ENCODE measurements at regions not wholly inside any gene's neighbourhood (a gene's known extent, or its start where the extent isn't known, plus 50 kb on each side); places are given as distances from the start of the nearest gene placed in this dataset.

GRCh38 chr10:62959553-62959952 is 143.4 kb upstream of the EGR2 start:
- Histone ChIP-seq H4K20me1 (ENCODE audit: insufficient read depth, low read length) (no peaks in the 10 kb centered on the region), H3K36me3 (ENCODE audit: insufficient read depth, low read length) (no peaks in the 10 kb centered on the region), H3K27ac (ENCODE audit: low read depth, low read length) (no peak overlapping the region), H3K4me2 (ENCODE audit: low read length) (peak overlapping the region; percentile 26), H3K4me1 (ENCODE audit: insufficient read depth, low read length) (peaks cover 6% of the 10 kb centered on the region), H2AFZ (ENCODE audit: low read depth, low read length) (no peak overlapping the region), H3K27me3 (ENCODE audit: insufficient read depth, low read length) (no peaks in the 10 kb centered on the region), H3K79me2 (ENCODE audit: insufficient read depth, low read length) (no peaks in the 10 kb centered on the region), H3K9ac (ENCODE audit: low read length) (no peak overlapping the region), H3K4me3 (ENCODE audit: insufficient read depth, low read depth, low read length) (no peak overlapping the region), H3K9me3 (ENCODE audit: insufficient read depth, low read depth, low read length) (no peaks in the 10 kb centered on the region)
- FAIRE-seq (no peak), DNase-seq (ENCODE audit: low read depth) (peak; percentile 80)
- Mint-ChIP-seq H3K27me3 (ENCODE audit: low read depth, unreplicated experiment) (no peaks in the 10 kb centered on the region), H3K9me3 (ENCODE audit: unreplicated experiment) (no peaks in the 10 kb centered on the region), H3K36me3 (ENCODE audit: low read depth, unreplicated experiment) (no peaks in the 10 kb centered on the region), H3K4me3 (ENCODE audit: unreplicated experiment) (no peak overlapping the region), H3K4me1 (ENCODE audit: low read depth, unreplicated experiment) (peaks cover 24% of the 10 kb centered on the region), H3K27ac (ENCODE audit: unreplicated experiment) (no peak overlapping the region)
- TF ChIP-seq EZH2 (IDR thresholded peaks at IDR 0.05; ENCODE audit: insufficient read depth, low read length) (no peak), CTCF (IDR thresholded peaks at IDR 0.05; ENCODE audit: insufficient read depth, low read depth, low read length) (no peak)

GRCh38 chr10:62958980-62959379 is 142.8 kb upstream of the EGR2 start:
- TF ChIP-seq EZH2 (IDR thresholded peaks at IDR 0.05; ENCODE audit: insufficient read depth, low read length) (no peak), CTCF (IDR thresholded peaks at IDR 0.05; ENCODE audit: insufficient read depth, low read depth, low read length) (no peak)
- H3K79me2 ChIP-seq (ENCODE audit: insufficient read depth, low read length): no peaks in the 10 kb centered on the region
- DNase-seq (ENCODE audit: low read depth) (no peak), FAIRE-seq (no peak)
- H3K9me3 ChIP-seq (ENCODE audit: insufficient read depth, low read depth, low read length): no peaks in the 10 kb centered on the region
- Mint-ChIP-seq H3K4me3 (ENCODE audit: unreplicated experiment) (no peak overlapping the region), H3K36me3 (ENCODE audit: low read depth, unreplicated experiment) (no peaks in the 10 kb centered on the region), H3K9me3 (ENCODE audit: unreplicated experiment) (no peaks in the 10 kb centered on the region), H3K4me1 (ENCODE audit: low read depth, unreplicated experiment) (peaks cover 24% of the 10 kb centered on the region), H3K27me3 (ENCODE audit: low read depth, unreplicated experiment) (no peaks in the 10 kb centered on the region), H3K27ac (ENCODE audit: unreplicated experiment) (no peak overlapping the region)
- H3K27me3 ChIP-seq (ENCODE audit: insufficient read depth, low read length): no peaks in the 10 kb centered on the region
- peaks cover 6% of the 10 kb centered on the region for H3K4me1 ChIP-seq (ENCODE audit: insufficient read depth, low read length)
- H3K36me3 ChIP-seq (ENCODE audit: insufficient read depth, low read length): no peaks in the 10 kb centered on the region
- peak overlapping the region; percentile 26 for H3K4me2 ChIP-seq (ENCODE audit: low read length)
- H3K9ac ChIP-seq (ENCODE audit: low read length): no peak overlapping the region
- no peak overlapping the region for H3K4me3 ChIP-seq (ENCODE audit: insufficient read depth, low read depth, low read length)
- H3K27ac ChIP-seq (ENCODE audit: low read depth, low read length): no peak overlapping the region
- H4K20me1 ChIP-seq (ENCODE audit: insufficient read depth, low read length): no peaks in the 10 kb centered on the region
- no peak overlapping the region for H2AFZ ChIP-seq (ENCODE audit: low read depth, low read length)

- peaks cover 2% of the 10 kb centered on the region for H3K27me3 Mint-ChIP-seq (ENCODE audit: low read depth, unreplicated experiment)
- H3K4me3 Mint-ChIP-seq (ENCODE audit: unreplicated experiment): no peak overlapping the region
- DNase-seq (ENCODE audit: low read depth) (no peak), FAIRE-seq (no peak)
- Histone ChIP-seq H3K27ac (ENCODE audit: low read depth, low read length) (no peak overlapping the region), H3K4me3 (ENCODE audit: insufficient read depth, low read depth, low read length) (no peak overlapping the region), H3K4me1 (ENCODE audit: insufficient read depth, low read length) (no peaks in the 10 kb centered on the region), H3K27me3 (ENCODE audit: insufficient read depth, low read length) (peaks cover 3% of the 10 kb centered on the region), H2AFZ (ENCODE audit: low read depth, low read length) (no peak overlapping the region), H3K79me2 (ENCODE audit: insufficient read depth, low read length) (no peaks in the 10 kb centered on the region), H4K20me1 (ENCODE audit: insufficient read depth, low read length) (no peaks in the 10 kb centered on the region), H3K4me2 (ENCODE audit: low read length) (no peak overlapping the region), H3K36me3 (ENCODE audit: insufficient read depth, low read length) (no peaks in the 10 kb centered on the region), H3K9me3 (ENCODE audit: insufficient read depth, low read depth, low read length) (no peaks in the 10 kb centered on the region), H3K9ac (ENCODE audit: low read length) (no peak overlapping the region)
- no peak overlapping the region for H3K27ac Mint-ChIP-seq (ENCODE audit: unreplicated experiment)
- no peak for TF ChIP-seq CTCF (IDR thresholded peaks at IDR 0.05; ENCODE audit: insufficient read depth, low read depth, low read length)
- no peak for TF ChIP-seq EZH2 (IDR thresholded peaks at IDR 0.05; ENCODE audit: insufficient read depth, low read length)
- H3K36me3 Mint-ChIP-seq (ENCODE audit: low read depth, unreplicated experiment): no peaks in the 10 kb centered on the region
- peaks cover 3% of the 10 kb centered on the region for H3K4me1 Mint-ChIP-seq (ENCODE audit: low read depth, unreplicated experiment)
- peaks cover 7% of the 10 kb centered on the region for H3K9me3 Mint-ChIP-seq (ENCODE audit: unreplicated experiment)
Observed at GRCh38 chr10:62946278-62946677, 130.1 kb upstream of the EGR2 start.
